T47D (cell line): ENCODE measurements at regions not wholly inside any gene's neighbourhood (a gene's known extent, or its start where the extent isn't known, plus 50 kb on each side); places are given as distances from the start of the nearest gene placed in this dataset.

ENCODE experiments used
- DNase-seq, 2 experiments: peaks; one replicate each; pipeline versions ENCODE4 v3.0.0 to v3.0.0-alpha.2; 2011 to 2012; ENCODE audit warnings: low read depth in 1 of 2, low spot score in 1 of 2
- JUND ChIP-seq: IDR thresholded peaks from 2 replicates; pipeline ENCODE4 v1.6.1; 2012; ENCODE audit warnings: low read depth
- in situ Hi-C: cut with HindIII; loops from 2 replicates; pipeline ENCODE4 v1.10.0; 2016; ENCODE audit warnings: low sequenced_read_pairs, low pct_unique_long_range_greater_than_20kb

DNA sequence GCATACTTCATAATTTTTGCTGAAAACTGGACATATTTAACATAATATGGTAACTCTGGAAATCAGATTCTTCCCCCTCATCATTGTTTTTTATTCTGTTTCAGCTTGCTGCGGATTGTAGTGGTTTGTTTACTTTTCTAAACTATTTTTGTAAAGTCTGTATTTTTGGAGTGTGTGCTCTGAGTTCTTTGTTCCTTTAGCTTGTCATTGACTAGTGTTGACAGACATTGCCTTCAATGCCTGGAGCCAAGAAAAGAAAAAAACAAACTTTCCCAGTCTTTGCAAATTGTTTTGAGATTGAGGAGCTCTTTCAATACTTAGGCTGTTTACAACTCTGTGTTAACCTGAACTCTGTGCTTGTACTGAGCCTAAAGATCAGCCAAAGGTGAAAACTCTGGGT, 137.3 kb upstream of the CEP126 start:
- in situ Hi-C loops, result no loop called here
- no peak for DNase-seq

DNA sequence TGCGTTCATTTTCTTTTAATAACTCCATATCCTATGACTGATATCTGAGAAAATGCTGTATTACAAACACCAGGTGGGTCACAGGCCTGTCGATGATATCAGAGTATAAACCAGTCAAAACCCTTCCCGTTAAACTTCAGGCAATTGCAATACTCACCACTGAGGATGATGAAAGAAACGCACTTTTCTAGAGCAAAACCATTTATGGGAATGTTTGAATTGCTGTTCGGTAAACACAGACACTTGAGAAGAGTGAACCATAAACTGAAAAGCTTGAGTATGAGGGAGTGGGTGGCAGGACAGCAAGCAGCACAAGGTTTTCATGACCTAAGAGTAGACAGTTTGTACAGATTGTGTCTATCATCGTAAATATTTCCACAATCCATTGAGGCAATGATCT, 139.8 kb upstream of the CEP126 start:
- DNase-seq, result no peak
- no peak for TF ChIP-seq JUND
- in situ Hi-C loops, result no loop called here

More for the DNA sequence above, 137.3 kb upstream of the CEP126 start:
- no peak for TF ChIP-seq JUND

DNA sequence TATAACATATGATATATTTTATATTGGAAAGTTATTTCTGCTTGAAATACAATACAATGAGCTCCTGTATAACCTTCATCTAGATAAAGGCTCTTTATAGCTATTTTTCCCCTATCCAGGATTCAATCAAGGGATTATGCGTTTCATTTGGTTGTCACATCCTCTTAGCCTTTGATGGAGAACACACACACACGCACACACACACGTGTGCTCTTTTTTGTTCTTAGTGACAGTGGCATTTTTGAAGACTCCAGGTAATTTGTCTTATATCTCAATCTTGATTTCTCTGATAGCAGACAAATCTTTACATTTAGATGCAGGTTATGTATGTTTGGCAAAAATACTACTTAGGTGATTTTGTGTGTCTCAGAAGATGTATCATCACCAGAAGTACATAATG, 144.2 kb upstream of the CEP126 start:
- no peak for DNase-seq
- no peak for TF ChIP-seq JUND
- in situ Hi-C loops, result no loop called here

DNA sequence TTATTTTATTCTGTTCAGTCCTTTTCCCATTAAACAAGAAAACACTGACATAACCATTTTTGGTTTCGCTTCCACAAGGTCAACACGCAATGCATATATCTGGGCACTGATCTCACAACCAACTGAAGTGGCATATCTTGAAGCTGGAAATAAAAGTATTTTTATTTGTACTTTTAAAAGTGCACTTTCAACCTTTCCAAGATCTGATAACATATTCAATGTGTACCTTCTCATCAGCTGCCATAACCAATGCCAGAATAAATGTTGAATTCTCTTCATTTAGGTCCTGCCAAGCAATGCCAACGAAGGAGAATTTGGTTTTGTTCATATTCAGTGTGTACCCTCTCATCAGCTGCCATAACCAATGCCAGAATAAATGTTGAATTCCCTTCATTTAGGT, 148.9 kb upstream of the CEP126 start:
- 0 out of 2 replicates have a peak, but pooled peaks have one; percentile 8 for TF ChIP-seq JUND
- peak in 1 of 2 experiments; percentile 16 for DNase-seq
- in situ Hi-C loops, result no loop called here

DNA sequence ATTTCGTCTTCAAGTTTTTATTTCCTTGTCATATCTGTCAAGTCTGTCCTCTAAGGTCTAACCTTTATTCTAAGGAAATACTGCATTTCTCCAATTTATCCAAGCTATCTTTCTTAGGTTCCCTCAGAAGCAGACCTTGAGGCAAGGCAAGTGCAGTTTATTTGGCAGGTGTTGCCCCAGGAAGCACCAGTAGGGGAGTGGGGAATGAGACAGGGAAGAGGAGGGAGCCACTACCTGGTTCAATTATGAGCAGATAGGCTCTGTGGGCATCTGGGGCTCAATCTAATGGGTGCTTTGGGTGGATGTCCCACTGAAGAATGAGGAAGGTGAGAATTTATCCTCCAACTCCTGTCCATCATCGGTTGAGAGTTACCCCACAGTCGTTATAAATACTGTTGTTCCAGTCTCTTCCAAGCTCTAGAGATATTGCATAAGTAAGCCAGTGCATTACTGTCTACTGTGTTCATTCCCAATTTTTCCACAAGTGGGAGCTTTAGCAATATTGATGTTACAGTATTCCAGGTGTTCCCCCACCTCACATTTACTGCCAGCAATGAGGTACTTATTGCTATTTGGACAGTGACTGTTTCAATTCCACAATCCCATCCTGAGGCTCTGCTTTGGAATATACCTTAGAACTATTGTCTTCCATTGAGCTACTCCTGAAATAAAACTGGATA, 154.9 kb upstream of the CEP126 start:
- in situ Hi-C loops, result no loop called here
- DNase-seq, result peak in 1 of 2 experiments; percentile 69
- TF ChIP-seq JUND, result no peak

DNA sequence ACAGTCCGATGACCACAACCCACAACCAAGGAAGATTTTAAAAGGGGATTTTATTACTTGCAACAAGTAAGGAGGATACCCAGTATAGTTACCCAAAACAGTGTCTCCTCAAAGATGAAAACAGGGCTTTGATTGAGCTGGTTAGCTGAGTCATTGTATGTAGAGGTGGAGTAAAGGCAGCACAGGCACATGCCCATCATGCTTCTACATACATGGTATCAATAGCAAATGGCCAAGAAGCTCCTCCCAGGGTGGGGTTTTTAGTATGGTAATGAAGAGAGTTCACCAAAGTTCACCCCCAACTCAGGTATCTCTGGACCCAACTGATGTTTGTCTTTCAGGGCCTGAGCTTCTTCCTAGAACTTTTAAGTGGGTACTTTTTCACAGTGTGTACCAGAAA, 157.1 kb upstream of the CEP126 start:
- in situ Hi-C loops, result no loop called here
- TF ChIP-seq JUND, result no peak
- no peak for DNase-seq

DNA sequence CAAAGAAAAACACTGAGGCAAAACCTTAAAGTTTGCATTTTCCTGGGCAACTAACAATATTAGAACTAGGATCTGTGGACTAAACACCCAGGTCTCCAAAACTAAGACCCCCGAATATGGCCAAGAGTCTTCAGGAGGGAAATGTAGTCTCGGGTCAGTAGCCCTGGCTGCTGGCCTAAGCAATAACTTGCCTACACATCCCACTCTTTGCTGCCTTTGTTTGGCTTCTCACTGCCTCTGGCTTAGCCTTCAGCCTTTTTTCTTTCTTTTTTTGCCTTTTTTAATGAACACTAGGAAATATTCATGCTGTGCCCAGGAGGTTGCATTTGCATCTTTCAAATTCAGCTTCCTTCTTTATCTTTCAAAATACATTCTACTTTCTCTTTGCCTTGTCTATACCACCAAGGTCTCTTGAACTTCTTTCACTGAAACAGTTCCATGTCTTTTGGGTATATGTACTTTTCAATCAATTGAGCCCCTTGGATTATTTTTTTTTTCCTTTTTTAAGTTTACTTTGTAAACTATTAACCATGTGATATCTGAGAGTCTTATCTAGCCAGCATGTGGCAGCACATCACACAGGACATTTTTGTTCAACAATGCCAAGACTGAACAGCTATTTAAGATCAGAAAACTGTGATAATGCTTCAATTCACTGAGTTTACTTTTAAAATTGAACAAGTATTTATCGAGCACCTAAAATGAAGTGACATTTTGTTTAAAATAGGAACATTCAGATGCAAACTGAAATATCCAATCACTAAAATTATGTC, 165.0 kb upstream of the TRPC6 start:
- TF ChIP-seq JUND, result no peak
- no peak for DNase-seq
- in situ Hi-C loops, result no loop called here

DNA sequence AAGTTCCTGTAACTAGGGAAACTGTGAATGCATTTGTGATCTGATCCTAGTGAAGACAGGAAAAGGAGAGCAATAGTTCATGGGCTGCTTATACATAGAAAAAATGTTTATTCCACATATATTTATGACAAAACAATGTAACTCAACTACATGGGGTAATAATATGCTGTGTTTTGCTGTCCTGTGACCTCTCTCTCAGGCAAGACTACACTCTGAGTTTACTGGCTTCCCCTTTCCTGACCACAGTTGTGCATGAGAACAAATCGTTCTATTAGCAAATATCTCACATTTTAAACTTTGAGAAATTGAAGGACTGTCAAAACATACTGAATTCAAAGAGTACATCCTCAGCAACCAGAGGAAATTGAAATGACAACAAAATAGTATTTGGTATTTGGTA, 161.9 kb upstream of the TRPC6 start:
- DNase-seq, result no peak
- TF ChIP-seq JUND, result no peak
- in situ Hi-C loops, result no loop called here

DNA sequence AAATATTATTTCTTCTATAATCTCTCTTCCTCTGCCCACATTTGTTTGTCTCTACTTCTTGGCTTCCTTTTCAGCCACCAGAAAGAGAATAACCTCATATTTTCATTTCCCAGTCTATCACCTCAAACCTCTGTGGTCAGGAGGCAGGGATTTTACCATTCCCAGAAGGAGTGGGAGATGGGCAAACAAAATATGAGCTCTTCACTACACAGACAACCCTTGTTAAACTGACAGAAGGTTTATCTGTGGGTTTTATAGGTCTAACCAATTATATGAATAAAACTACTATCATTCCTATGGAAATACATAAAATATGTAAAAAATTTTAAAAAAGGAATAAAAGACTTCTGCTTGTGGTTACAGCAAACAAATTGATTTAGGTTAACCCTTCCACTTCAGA, 160.0 kb upstream of the TRPC6 start:
- no peak for TF ChIP-seq JUND
- no peak for DNase-seq
- in situ Hi-C loops, result no loop called here

DNA sequence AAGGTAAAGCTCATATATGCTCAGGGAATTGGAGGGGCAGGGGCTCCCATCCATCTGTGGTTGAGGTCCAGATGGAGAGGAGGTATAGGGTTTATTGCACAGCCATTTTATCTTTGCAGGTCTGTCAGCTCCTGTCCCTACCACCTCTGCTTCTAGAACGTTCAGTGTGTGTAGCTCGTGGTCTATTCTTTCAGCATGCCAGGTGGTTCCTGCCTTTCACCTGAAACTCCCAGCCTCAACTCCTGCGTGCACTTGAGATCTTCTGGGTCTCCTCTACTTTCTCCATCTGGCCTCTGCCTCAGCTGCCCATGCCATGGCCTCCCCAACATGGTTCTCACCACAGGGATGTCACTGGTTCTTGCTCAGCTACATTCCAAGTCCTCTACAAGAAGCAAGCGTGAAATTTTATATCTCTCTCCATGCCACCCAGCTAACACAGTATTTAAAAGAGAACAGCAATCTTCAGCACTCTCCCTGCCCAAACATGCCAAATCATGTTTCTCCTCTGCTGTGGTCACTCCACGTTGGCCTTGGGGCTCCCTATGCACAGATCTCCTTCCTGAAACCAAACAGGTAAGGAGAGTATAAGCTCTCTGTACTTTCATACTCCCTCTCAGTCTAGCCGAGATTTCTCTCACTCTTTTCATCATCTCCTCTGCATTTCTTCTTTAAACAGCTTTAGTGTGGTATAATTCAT, 157.8 kb upstream of the TRPC6 start:
- in situ Hi-C loops, result no loop called here
- no peak for DNase-seq
- no peak for TF ChIP-seq JUND

DNA sequence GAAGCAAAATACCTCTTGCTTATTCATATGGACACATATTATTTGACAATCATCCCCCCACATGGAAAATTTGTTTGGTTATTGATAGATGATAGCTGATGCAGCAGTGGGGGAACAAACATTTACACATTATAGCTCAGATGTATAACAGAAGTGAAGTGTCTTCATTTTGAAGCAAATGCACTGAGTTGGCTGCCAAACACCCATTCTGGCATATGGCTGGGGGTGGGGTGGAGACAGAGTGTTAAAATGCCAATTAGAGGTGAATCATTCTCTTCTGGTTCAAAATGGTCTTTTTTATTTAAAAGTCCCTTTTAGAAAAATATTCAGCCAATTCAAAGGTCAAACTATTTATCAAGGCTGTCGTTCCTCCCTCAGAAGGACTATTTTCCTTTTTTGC, 157.3 kb upstream of the TRPC6 start:
- in situ Hi-C loops, result no loop called here
- no peak for TF ChIP-seq JUND
- no peak for DNase-seq

DNA sequence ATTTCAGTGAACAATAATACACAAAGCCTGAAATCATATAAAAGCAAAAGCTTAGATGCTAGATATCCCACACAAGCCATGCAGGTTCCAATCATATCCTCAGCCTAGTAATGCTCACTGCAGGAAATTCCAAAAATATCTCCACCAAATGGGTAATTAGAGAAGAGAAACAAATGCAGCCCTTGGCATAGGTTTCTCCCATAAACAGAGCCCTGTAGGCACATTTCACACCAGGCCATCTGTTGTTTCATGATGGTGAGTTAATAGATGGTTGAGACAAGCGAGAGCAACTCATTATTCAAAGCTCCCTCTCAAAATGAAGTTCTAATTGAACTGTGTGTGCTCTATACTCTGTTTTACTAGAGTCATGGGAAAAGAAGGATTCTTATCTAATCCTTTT, 154.6 kb upstream of the TRPC6 start:
- no peak for TF ChIP-seq JUND
- in situ Hi-C loops, result no loop called here
- DNase-seq, result no peak
